ENCODE measurements at regions not wholly inside any gene's neighbourhood (a gene's known extent, or its start where the extent isn't known, plus 50 kb on each side); places are given as distances from the start of the nearest gene placed in this dataset.
A peak's percentile ranks its signal among the peaks of the same experiment; 100 is the strongest.
"Not testable (repeated sequence)": the region's sequence is repeated elsewhere in the genome, so short reads cannot be mapped to it uniquely, and the experiment has no call there.

- no peak for TF ChIP-seq CTCF (conservative IDR thresholded peaks at IDR 0.05; ENCODE audit: low read depth, low read length)
- DNase-seq (ENCODE audit: low read depth) = no peak
- H3K4me3 ChIP-seq (ENCODE audit: low read depth, low read length) = no peak overlapping the region
These were observed 168.1 kb downstream of the FCRL5 start for GRCh38 chr1:157384258-157384657.

- H3K4me3 ChIP-seq (ENCODE audit: low read depth, low read length) = no peak overlapping the region
- no peak for DNase-seq (ENCODE audit: low read depth)
- TF ChIP-seq CTCF (conservative IDR thresholded peaks at IDR 0.05; ENCODE audit: low read depth, low read length) = no peak
These were observed 170.0 kb downstream of the FCRL5 start for GRCh38 chr1:157382351-157382750.

GRCh38 chr1:157380523-157380922 lies 171.8 kb downstream of the FCRL5 start:
- TF ChIP-seq CTCF (conservative IDR thresholded peaks at IDR 0.05; ENCODE audit: low read depth, low read length) = no peak
- DNase-seq (ENCODE audit: low read depth) = no peak

GRCh38 chr1:157377280-157377713 lies 175.0 kb downstream of the FCRL5 start:
- DNase-seq (ENCODE audit: low read depth) = peak; percentile 49
- TF ChIP-seq CTCF (conservative IDR thresholded peaks at IDR 0.05; ENCODE audit: low read depth, low read length) = peak; percentile 77
- H3K4me3 ChIP-seq (ENCODE audit: low read depth, low read length) = not testable (repeated sequence)

More at GRCh38 chr1:157380523-157380922, 171.8 kb downstream of the FCRL5 start:
- no peak overlapping the region for H3K4me3 ChIP-seq (ENCODE audit: low read depth, low read length)

- H3K4me3 ChIP-seq (ENCODE audit: low read depth, low read length) = no peak overlapping the region
- no peak for DNase-seq (ENCODE audit: low read depth)
- no peak for TF ChIP-seq CTCF (conservative IDR thresholded peaks at IDR 0.05; ENCODE audit: low read depth, low read length)
These were observed 175.6 kb downstream of the FCRL5 start for GRCh38 chr1:157376681-157377080.

GRCh38 chr1:157372311-157372710 lies 180.0 kb downstream of the FCRL5 start:
- H3K4me3 ChIP-seq (ENCODE audit: low read depth, low read length); DNase-seq (ENCODE audit: low read depth): not testable (repeated sequence)

GRCh38 chr1:157371826-157372225 lies 180.5 kb downstream of the FCRL5 start:
- no peak for TF ChIP-seq CTCF (conservative IDR thresholded peaks at IDR 0.05; ENCODE audit: low read depth, low read length)
- no peak overlapping the region for H3K4me3 ChIP-seq (ENCODE audit: low read depth, low read length)
- DNase-seq (ENCODE audit: low read depth) = no peak

GRCh38 chr1:157371221-157371620 lies 181.1 kb downstream of the FCRL5 start:
- no peak for TF ChIP-seq CTCF (conservative IDR thresholded peaks at IDR 0.05; ENCODE audit: low read depth, low read length)
- no peak for DNase-seq (ENCODE audit: low read depth)
- H3K4me3 ChIP-seq (ENCODE audit: low read depth, low read length) = no peak overlapping the region

Data from choroid plexus epithelial cell (primary cell).